Suprapubic skin (tissue), 4 donors: ENCODE measurements at regions not wholly inside any gene's neighbourhood (a gene's known extent, or its start where the extent isn't known, plus 50 kb on each side); places are given as distances from the start of the nearest gene placed in this dataset.

Experiments
- DNase-seq, 2 donors: peaks; one replicate each; pipeline ENCODE4 v3.0.0-alpha.2; 2019; ENCODE audit warnings: low spot score in 2 of 2
- H3K27ac ChIP-seq: fragments of 200-600 bp; sonication (generic); one replicate; pipeline ENCODE4 v1.5.1; 2019
- H3K27me3 ChIP-seq: fragments of 200-600 bp; sonication (generic); one replicate; pipeline ENCODE4 v1.5.1; 2019
- H3K36me3 ChIP-seq: fragments of 200-600 bp; sonication (generic); one replicate; pipeline ENCODE4 v1.5.1; 2019
- H3K4me1 ChIP-seq: fragments of 200-600 bp; sonication (generic); one replicate; pipeline ENCODE4 v1.5.1; 2019
- H3K4me3 ChIP-seq: fragments of 200-600 bp; sonication (generic); one replicate; pipeline ENCODE4 v1.5.1; 2019; ENCODE audit warnings: mild to moderate bottlenecking
- H3K9me3 ChIP-seq: fragments of 200-600 bp; sonication (generic); one replicate; pipeline ENCODE4 v1.5.1; 2019
- CTCF ChIP-seq, 2 donors: fragments of 200-600 bp in 1 of 2; fragments of 450-650 bp in 1 of 2; sonication (generic) in 1 of 2; IDR thresholded peaks; one replicate each; pipeline ENCODE4 v1.5.1; 2016 to 2019; ENCODE audit warnings: antibody characterized with exemption in 2 of 2, mild to moderate bottlenecking in 1 of 2, moderate library complexity in 1 of 2
- EP300 ChIP-seq: sonication (generic); formaldehyde crosslinking; IDR thresholded peaks from one replicate; pipeline ENCODE4 v1.6.1; 2017; ENCODE audit warnings: antibody characterized with exemption
- POLR2A ChIP-seq, 2 donors: fragments of 450-650 bp; IDR thresholded peaks; one replicate each; pipeline ENCODE4 v1.6.1; 2017; ENCODE audit warnings: antibody characterized with exemption in 2 of 2, mild to moderate bottlenecking in 2 of 2, moderate library complexity in 2 of 2
- POLR2AphosphoS5 ChIP-seq, 3 donors: sonication (generic); formaldehyde crosslinking; IDR thresholded peaks; one replicate each; pipeline ENCODE4 v1.6.1; 2017; ENCODE audit warnings: antibody characterized with exemption in 3 of 3
- WGBS: methylation state at CpG from one replicate; pipeline ENCODE4 v1.1.5; 2018; 5-methylcytosine and 5-hydroxymethylcytosine counted together

- no peak overlapping the region for H3K4me3 ChIP-seq
- H3K27me3 ChIP-seq, result no peaks in the 10 kb centered on the region
- DNase-seq, result no peak
- H3K9me3 ChIP-seq, result no peaks in the 10 kb centered on the region
- WGBS, result 62% methylated on average over 3 of the region's 3 CpGs
- TF ChIP-seq CTCF (IDR thresholded peaks at IDR 0.05), result no peak
- no peak for TF ChIP-seq POLR2AphosphoS5 (IDR thresholded peaks at IDR 0.05)
- no peak for TF ChIP-seq EP300
- TF ChIP-seq POLR2A (IDR thresholded peaks at IDR 0.05), result no peak
- H3K27ac ChIP-seq, result no peak overlapping the region
- no peaks in the 10 kb centered on the region for H3K36me3 ChIP-seq
- H3K4me1 ChIP-seq, result no peaks in the 10 kb centered on the region
Measured at GRCh38 chr11:81989093-81989492, 744.6 kb downstream of the FAM181B start.

- TF ChIP-seq EP300, result no peak
- TF ChIP-seq POLR2A (IDR thresholded peaks at IDR 0.05), result no peak
- TF ChIP-seq CTCF (IDR thresholded peaks at IDR 0.05), result no peak
- no peak for TF ChIP-seq POLR2AphosphoS5 (IDR thresholded peaks at IDR 0.05)
- H3K36me3 ChIP-seq, result no peaks in the 10 kb centered on the region
- H3K4me1 ChIP-seq, result no peaks in the 10 kb centered on the region
- no peaks in the 10 kb centered on the region for H3K27me3 ChIP-seq
- WGBS, result 61% methylated on average over 3 of the region's 3 CpGs
- no peak overlapping the region for H3K27ac ChIP-seq
- H3K4me3 ChIP-seq, result no peak overlapping the region
- H3K9me3 ChIP-seq, result no peaks in the 10 kb centered on the region
- DNase-seq, result no peak
Measured at GRCh38 chr11:81987829-81988472, 745.7 kb downstream of the FAM181B start.

GRCh38 chr11:81986556-81987161 lies 747.0 kb downstream of the FAM181B start:
- H3K36me3 ChIP-seq, result no peaks in the 10 kb centered on the region
- DNase-seq, result no peak
- WGBS, result 85% methylated on average over 16 of the region's 31 CpGs
- no peaks in the 10 kb centered on the region for H3K9me3 ChIP-seq
- no peaks in the 10 kb centered on the region for H3K27me3 ChIP-seq
- no peak for TF ChIP-seq CTCF (IDR thresholded peaks at IDR 0.05)
- TF ChIP-seq EP300, result no peak
- no peak for TF ChIP-seq POLR2AphosphoS5 (IDR thresholded peaks at IDR 0.05)
- no peak for TF ChIP-seq POLR2A (IDR thresholded peaks at IDR 0.05)
- no peak overlapping the region for H3K4me3 ChIP-seq
- H3K27ac ChIP-seq, result no peak overlapping the region
- H3K4me1 ChIP-seq, result no peaks in the 10 kb centered on the region

- Histone ChIP-seq H3K4me3 (no peak overlapping the region), H3K4me1 (no peaks in the 10 kb centered on the region), H3K9me3 (peaks cover 4% of the 10 kb centered on the region), H3K27me3 (no peaks in the 10 kb centered on the region), H3K27ac (no peak overlapping the region), H3K36me3 (no peaks in the 10 kb centered on the region)
- TF ChIP-seq EP300, result no peak
- no peak for TF ChIP-seq POLR2AphosphoS5 (IDR thresholded peaks at IDR 0.05)
- TF ChIP-seq POLR2A (IDR thresholded peaks at IDR 0.05), result no peak
- TF ChIP-seq CTCF (IDR thresholded peaks at IDR 0.05), result no peak
- 85% methylated on average over 1 of the region's 1 CpG for WGBS
- no peak for DNase-seq
Measured at GRCh38 chr11:81979448-81979847, 754.2 kb downstream of the FAM181B start.

GRCh38 chr11:81975261-81975900 lies 758.3 kb downstream of the FAM181B start:
- H3K9me3 ChIP-seq, result peaks cover 4% of the 10 kb centered on the region
- no peaks in the 10 kb centered on the region for H3K27me3 ChIP-seq
- WGBS, result 53% methylated on average over 2 of the region's 2 CpGs
- DNase-seq, result no peak
- no peaks in the 10 kb centered on the region for H3K4me1 ChIP-seq
- no peak overlapping the region for H3K27ac ChIP-seq
- TF ChIP-seq POLR2AphosphoS5 (IDR thresholded peaks at IDR 0.05) (no peak), POLR2A (IDR thresholded peaks at IDR 0.05) (no peak), EP300 (no peak), CTCF (IDR thresholded peaks at IDR 0.05) (no peak)
- H3K36me3 ChIP-seq, result no peaks in the 10 kb centered on the region
- H3K4me3 ChIP-seq, result no peak overlapping the region
